HG03565 (cell line): ENCODE measurements at regions not wholly inside any gene's neighbourhood (a gene's known extent, or its start where the extent isn't known, plus 50 kb on each side); places are given as distances from the start of the nearest gene placed in this dataset.
A peak's percentile ranks its signal among the peaks of the same experiment; 100 is the strongest.
"Not testable (repeated sequence)": the region's sequence is repeated elsewhere in the genome, so short reads cannot be mapped to it uniquely, and the experiment has no call there.

ENCODE experiments used
- ATAC-seq: cut with Tn5 transposase; IDR thresholded peaks from one replicate; pipeline ENCODE4 v1.9.1; 2021; ENCODE audit warnings: mild to moderate bottlenecking, moderate library complexity; ENCODE audit not compliant: unreplicated experiment

- no peak for ATAC-seq
Measured at GRCh38 chrX:2640436-2641150, 50.5 kb upstream of the CD99 start.

DNA sequence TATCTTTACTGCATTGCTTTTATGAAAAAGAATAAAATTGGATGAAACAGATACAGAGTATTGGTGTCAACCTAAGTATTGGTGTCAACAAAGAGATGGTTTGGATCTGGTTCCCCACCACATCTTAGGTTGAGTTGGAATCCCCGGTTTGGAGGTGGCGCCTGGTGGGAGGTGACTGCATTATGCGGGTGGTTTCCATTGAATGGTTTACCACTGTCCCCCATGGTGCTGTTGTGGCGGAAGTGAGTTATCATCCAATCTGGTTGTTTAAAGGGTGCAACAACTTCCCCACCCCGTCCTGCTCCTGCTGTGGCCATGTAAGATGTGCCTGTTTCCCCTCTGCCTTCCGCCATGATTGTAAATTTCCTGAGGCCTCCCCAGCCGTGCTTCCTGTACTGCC, 52.8 kb upstream of the CD99 start:
- ATAC-seq = no peak

- ATAC-seq = no peak
Measured at GRCh38 chrX:2635342-2635741, 55.8 kb upstream of the CD99 start.

GRCh38 chrX:2632533-2633504, 58.3 kb upstream of the CD99 start:
- ATAC-seq = no peak

GRCh38 chrX:2631743-2632532, 59.2 kb upstream of the CD99 start:
- ATAC-seq = no peak

- not testable (repeated sequence) for ATAC-seq
Measured at GRCh38 chrX:2630935-2631742, 60.0 kb upstream of the CD99 start.

- not testable (repeated sequence) for ATAC-seq
Measured at GRCh38 chrX:2630008-2630934, 60.8 kb upstream of the CD99 start.

GRCh38 chrX:2629316-2630007, 61.6 kb upstream of the CD99 start:
- no peak for ATAC-seq

- ATAC-seq = no peak
Measured at GRCh38 chrX:2628751-2629315, 62.3 kb upstream of the CD99 start.

DNA sequence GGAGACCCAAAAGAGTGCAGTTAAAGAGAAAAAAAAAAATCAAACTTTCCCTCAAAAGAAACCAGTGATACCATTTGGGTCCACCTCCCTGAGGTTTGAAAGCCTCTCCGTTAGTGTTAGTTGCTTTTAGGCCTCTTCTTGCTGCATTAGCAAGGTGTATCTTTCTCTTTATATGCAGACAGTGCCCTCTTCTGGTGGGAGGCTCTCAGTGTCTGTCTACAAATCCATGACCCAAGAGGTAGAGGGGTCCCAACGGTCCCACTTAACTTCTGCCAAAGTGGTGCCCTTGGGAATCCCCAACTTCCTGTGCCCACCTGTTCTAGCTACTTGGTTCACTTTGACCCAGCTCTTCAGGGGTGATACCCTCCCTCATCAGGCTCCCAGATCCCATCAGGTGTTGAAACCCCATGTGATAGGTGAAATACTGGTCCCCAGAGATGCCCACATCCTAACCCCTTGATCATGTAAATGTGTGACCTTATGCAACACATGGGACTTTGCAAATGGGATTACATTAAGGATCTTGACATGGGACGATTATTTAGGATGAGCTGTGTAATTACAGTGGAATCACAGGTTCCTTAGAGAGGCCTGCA, 63.7 kb upstream of the CD99 start:
- ATAC-seq = peak; percentile 51

- ATAC-seq = no peak
Measured at GRCh38 chrX:2626750-2627149, 64.3 kb upstream of the CD99 start.

DNA sequence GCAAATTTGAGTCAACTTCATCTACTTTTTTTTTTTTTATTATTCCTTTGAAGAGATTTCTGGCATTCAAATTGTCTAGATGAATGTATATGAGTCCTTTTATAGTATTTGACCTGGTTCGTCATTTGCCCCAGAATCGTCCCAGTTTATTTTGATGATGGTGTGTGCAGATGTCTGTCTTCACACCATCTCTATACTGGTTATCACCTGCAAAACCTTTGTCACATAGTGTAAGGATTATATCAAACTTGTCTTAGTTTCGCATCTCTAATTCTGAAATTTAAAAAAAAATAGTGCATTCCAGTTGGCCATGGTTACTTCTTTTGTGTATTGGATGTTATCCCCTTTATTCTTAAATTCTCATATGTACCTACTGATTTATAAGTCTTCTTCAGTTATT, 70.5 kb upstream of the CD99 start:
- no peak for ATAC-seq

GRCh38 chrX:2618516-2618915, 72.6 kb upstream of the CD99 start:
- ATAC-seq = no peak

DNA sequence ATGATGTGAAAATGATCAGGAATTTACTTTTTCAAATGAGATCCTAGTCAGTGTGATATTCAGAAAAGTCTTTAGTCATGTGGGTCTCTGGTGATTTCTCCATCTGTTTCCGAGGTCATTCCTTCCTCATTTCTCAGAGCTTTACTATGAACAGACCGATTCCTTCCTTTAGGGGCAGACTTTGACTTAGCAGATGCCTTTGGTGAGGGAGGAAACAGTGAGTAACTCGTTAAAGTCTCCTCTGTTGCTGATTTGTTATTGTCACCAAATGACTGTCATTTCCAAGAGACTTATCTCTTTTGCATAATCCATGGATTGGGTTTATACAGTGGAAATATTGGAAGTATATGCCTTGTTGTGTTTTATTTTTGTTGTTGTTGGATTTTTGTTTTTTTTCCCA, 76.2 kb upstream of the CD99 start:
- no peak for ATAC-seq

DNA sequence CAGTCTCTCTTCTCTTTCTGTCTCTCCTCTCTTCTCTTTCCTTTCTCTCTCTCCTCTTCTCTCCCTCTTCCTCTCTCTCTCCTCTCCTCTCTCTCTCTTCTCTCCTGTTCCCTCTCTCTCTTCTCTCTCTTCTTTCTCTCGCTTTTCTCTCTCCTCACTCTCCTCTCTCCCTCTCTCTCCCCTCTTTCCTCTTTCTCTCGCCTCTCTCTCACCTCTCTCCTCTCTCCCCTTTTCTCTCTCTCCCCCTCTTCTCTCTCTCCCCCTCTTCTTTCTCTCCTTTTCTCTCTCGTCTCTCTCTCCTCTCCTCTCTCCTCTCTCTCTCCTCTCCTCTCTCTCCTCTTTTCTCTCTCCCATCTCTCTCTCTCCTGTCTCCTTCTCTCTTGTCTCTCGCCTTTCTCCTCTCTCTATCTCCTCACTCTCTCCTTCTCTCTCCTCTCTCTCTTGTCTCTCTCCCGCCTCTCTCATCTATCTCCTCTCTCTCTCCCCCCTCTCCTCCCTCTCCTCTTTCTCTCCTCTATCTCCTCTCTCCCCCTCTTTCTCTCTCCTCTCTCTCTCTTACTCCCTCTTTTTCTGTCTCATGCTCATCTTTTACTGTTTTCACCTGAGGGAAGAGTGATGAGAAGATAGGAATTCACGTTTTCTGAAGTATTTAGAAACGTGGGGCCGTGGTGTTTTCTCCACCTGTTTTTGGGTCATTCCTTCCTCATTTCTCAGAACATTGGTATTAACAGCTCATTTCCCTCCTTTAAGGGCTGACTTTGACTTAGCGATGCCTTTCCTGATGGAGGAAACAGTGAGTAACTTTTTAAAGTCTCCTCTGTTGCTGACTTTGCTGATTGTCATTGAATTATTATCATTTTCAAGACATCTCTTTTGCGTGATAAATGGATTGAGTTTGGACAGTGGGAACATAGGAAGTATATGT, 80.6 kb upstream of the CD99 start:
- no peak for ATAC-seq

DNA sequence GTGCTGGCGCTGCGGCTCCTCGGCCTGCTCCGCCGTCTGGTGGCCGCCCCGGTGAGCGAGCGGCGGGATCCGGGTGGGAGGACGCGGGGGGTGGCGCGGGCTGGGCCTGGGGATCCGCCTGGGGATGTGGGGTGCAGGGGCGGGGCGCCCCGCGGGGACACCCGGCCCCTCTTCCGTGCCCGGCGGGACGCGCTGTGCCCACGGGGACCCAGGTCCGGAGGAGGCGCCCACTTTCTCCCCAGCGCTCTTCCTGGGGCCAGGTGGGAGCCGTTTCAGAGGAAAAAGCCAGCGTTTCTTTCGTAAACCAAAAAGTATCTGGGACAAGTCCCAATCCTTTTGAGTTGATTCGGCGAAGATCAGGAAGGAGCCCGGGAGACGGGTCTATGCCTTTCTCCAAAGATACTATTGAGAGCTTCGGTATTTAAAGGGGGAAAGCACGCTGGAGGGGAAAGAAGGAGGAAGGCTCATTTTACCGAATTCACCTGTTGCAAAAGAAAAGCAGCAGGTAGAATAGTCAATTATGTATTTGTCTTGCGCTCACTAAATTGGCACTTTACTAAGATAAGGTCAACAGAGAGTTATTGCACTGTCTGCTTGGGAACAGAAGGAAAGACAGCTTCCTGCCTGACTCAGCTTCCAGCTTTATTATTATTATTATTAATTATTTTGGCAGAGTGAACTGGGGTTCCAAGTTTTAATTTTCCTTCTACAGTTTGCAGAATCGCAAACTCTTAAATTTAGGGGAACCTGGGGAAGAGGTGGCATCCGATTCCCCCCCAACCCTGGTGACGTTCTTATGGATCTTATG, 81.5 kb upstream of the CD99 start:
- no peak for ATAC-seq
